HG03439 (cell line): ENCODE measurements at regions not wholly inside any gene's neighbourhood (a gene's known extent, or its start where the extent isn't known, plus 50 kb on each side); places are given as distances from the start of the nearest gene placed in this dataset.
"Not testable (repeated sequence)": the region's sequence is repeated elsewhere in the genome, so short reads cannot be mapped to it uniquely, and the experiment has no call there.

Experiments used
- ATAC-seq: cut with Tn5 transposase; IDR thresholded peaks from one replicate; pipeline ENCODE4 v1.9.1; 2021; ENCODE audit warnings: mild to moderate bottlenecking, moderate library complexity; ENCODE audit not compliant: unreplicated experiment

- no peak for ATAC-seq
Observed at GRCh38 chr10:11691319-11691755, 50.8 kb upstream of the ECHDC3 start.

GRCh38 chr10:11689945-11690736 lies 52.0 kb upstream of the ECHDC3 start:
- no peak for ATAC-seq

- ATAC-seq = not testable (repeated sequence)
Observed at GRCh38 chr10:11688448-11688795, 53.8 kb upstream of the ECHDC3 start.

- ATAC-seq = no peak
Observed at GRCh38 chr10:11687779-11688447, 54.3 kb upstream of the ECHDC3 start.

GRCh38 chr10:11687357-11687771 lies 54.8 kb upstream of the ECHDC3 start:
- no peak for ATAC-seq

GRCh38 chr10:11685787-11686218 lies 56.4 kb upstream of the ECHDC3 start:
- ATAC-seq = no peak

- peak; percentile 60 for ATAC-seq
Observed at GRCh38 chr10:11684717-11685645, 57.2 kb upstream of the ECHDC3 start.

- peak; percentile 11 for ATAC-seq
Observed at GRCh38 chr10:11684341-11684716, 57.9 kb upstream of the ECHDC3 start.

GRCh38 chr10:11683529-11684320 lies 58.5 kb upstream of the ECHDC3 start:
- ATAC-seq = no peak

GRCh38 chr10:11682851-11683250 lies 59.3 kb upstream of the ECHDC3 start:
- no peak for ATAC-seq

- ATAC-seq = no peak
Observed at GRCh38 chr10:11682267-11682683, 59.9 kb upstream of the ECHDC3 start.

- ATAC-seq = no peak
Observed at GRCh38 chr10:11680496-11680895, 61.7 kb upstream of the ECHDC3 start.

- ATAC-seq = no peak
Observed at GRCh38 chr10:11679946-11680345, 62.2 kb upstream of the ECHDC3 start.

GRCh38 chr10:11678074-11678793 lies 63.9 kb upstream of the ECHDC3 start:
- ATAC-seq = peak; percentile 92

GRCh38 chr10:11677480-11677879 lies 64.7 kb upstream of the ECHDC3 start:
- peak; percentile 8 for ATAC-seq

- ATAC-seq = no peak
Observed at GRCh38 chr10:11673346-11674280, 62.2 kb upstream of the USP6NL start.

- no peak for ATAC-seq
Observed at GRCh38 chr10:11672836-11673235, 61.4 kb upstream of the USP6NL start.

GRCh38 chr10:11670381-11670780 lies 58.9 kb upstream of the USP6NL start:
- no peak for ATAC-seq
